ENCODE measurements at regions not wholly inside any gene's neighbourhood (a gene's known extent, or its start where the extent isn't known, plus 50 kb on each side); places are given as distances from the start of the nearest gene placed in this dataset.

GRCh38 chr5:3098821-3099220 is 347.3 kb upstream of the IRX2 start:
- H3K4me2 ChIP-seq (ENCODE audit: insufficient read depth in 1 of 2, low read depth in 2 of 2, low read length in 2 of 2) = no peak overlapping the region
- CTCF ChIA-PET (ENCODE audit: partially characterized antibody) = interaction anchor here (0.7 to 1.7 kb wide), 2 partner anchors 15 to 21 kb away, joined by 3 read pairs; no protein-coding TSS in a partner anchor

More at GRCh38 chr5:3098821-3099220, 347.3 kb upstream of the IRX2 start:
- H3K4me3 ChIP-seq (ENCODE audit: extremely low read depth in 1 of 4, insufficient read depth in 2 of 4, low read depth in 3 of 4, low read length in 4 of 4) = no peak overlapping the region
- H3K79me2 ChIP-seq (ENCODE audit: control insufficient read depth in 1 of 2, insufficient read depth in 2 of 2, low read length in 2 of 2) = no peaks in the 10 kb centered on the region
- POLR2A ChIA-PET (ENCODE audit: partially characterized antibody) = interaction anchor here (1.9 kb wide), 1 partner anchor 11 kb away, joined by 5 read pairs; no protein-coding TSS in a partner anchor
- H2AK5ac ChIP-seq (ENCODE audit: low read depth, low read length) = no peak overlapping the region
- no peaks in the 10 kb centered on the region for H3K9me3 ChIP-seq (ENCODE audit: insufficient read depth in 2 of 2, low read depth in 1 of 2, low read length in 1 of 2)
- H3K4ac ChIP-seq (replicated peaks; ENCODE audit: insufficient read length, low read depth, low read length) = no peak overlapping the region
- H3K4me1 ChIP-seq (replicated peaks in 1 of 4; ENCODE audit: control insufficient read depth in 3 of 4, insufficient read depth in 4 of 4, low read length in 3 of 4) = peaks cover 11 to 41% (median 27%) of the 10 kb centered on the region in 4 experiments
- H2BK12ac ChIP-seq (ENCODE audit: low read depth, low read length) = no peak overlapping the region
- no peaks in the 10 kb centered on the region for H3K23me2 ChIP-seq (ENCODE audit: low read depth, low read length)
- no peak overlapping the region for H4K91ac ChIP-seq (replicated peaks; ENCODE audit: insufficient read length, low read length)
- H2BK120ac ChIP-seq (replicated peaks; ENCODE audit: low read depth, low read length) = no peak overlapping the region
- H2BK20ac ChIP-seq (ENCODE audit: low read length) = no peak overlapping the region; the same call in 1 of the 2 replicates
- no peaks in the 10 kb centered on the region for H3K79me1 ChIP-seq (ENCODE audit: low read depth, low read length)
- H3K14ac ChIP-seq (ENCODE audit: insufficient read length) = no peak overlapping the region
- no peak overlapping the region for H3K23ac ChIP-seq (ENCODE audit: insufficient read length)
- no peak overlapping the region for H2AFZ ChIP-seq (ENCODE audit: low read length)
- no peaks in the 10 kb centered on the region for H4K20me1 ChIP-seq (replicated peaks in 1 of 2; ENCODE audit: control insufficient read depth in 1 of 2, insufficient read depth in 2 of 2, low read length in 2 of 2)
- no peak overlapping the region for H4K5ac ChIP-seq (ENCODE audit: insufficient read length, low read depth, low read length)
- H3K18ac ChIP-seq (ENCODE audit: extremely low read depth, low read length) = peak overlapping the region; percentile 6; the same call in 1 of the 2 replicates
- no peak overlapping the region for H3K9ac ChIP-seq (replicated peaks in 1 of 4; ENCODE audit: extremely low read depth in 1 of 4, low read depth in 3 of 4, low read length in 3 of 4)
- H3K27me3 ChIP-seq (replicated peaks in 1 of 4; ENCODE audit: control insufficient read depth in 3 of 4, extremely low read depth in 1 of 4, insufficient read depth in 3 of 4, low read length in 3 of 4) = no peaks in the 10 kb centered on the region; a peak in 2 of 7 replicates
- DNase-seq (ENCODE audit: low read depth in 1 of 2, low spot score in 2 of 2) (no peak), FAIRE-seq (no peak)
- no peak overlapping the region for H2BK5ac ChIP-seq (ENCODE audit: low read depth, low read length)
- H3K56ac ChIP-seq (replicated peaks; ENCODE audit: insufficient read length, low read depth, low read length) = no peak overlapping the region
- WGBS, 2 experiments (ENCODE audit: extremely low coverage in 1 of 2, insufficient coverage in 1 of 2, insufficient read length in 1 of 2, insufficient replicate concordance in 2 of 2, low coverage in 1 of 2, low lambda C conversion rate in 2 of 2, missing lambda C conversion rate in 1 of 2) = 71% methylated on average over 4 of the region's 4 CpGs; no CpG with 5 or more reads in 1 of the 2 experiments
- H4K8ac ChIP-seq (ENCODE audit: extremely low read depth, insufficient read depth, low read length) = no peak overlapping the region
- H3K36me3 ChIP-seq (ENCODE audit: control insufficient read depth in 2 of 4, insufficient read depth in 4 of 4, low read length in 3 of 4) = 0 out of 8 replicates have a peak, but pooled peaks cover 0 to 2% (median 0%) of the 10 kb centered on the region in 4 experiments
- no peak overlapping the region for H2BK15ac ChIP-seq (ENCODE audit: low read length)
- H3K27ac ChIP-seq (ENCODE audit: low read depth, low read length) = no peak overlapping the region
